Stomach (tissue), 4 donors: ENCODE measurements at regions not wholly inside any gene's neighbourhood (a gene's known extent, or its start where the extent isn't known, plus 50 kb on each side); places are given as distances from the start of the nearest gene placed in this dataset.

Experiments
- CTCF ChIP-seq, 7 experiments: fragments of 450-650 bp in 4 of 7; fragments of 200-600 bp in 3 of 7; sonication (generic) in 3 of 7; IDR thresholded peaks; one replicate each; pipeline ENCODE4 v1.5.1; 2016 to 2019; ENCODE audit warnings: antibody characterized with exemption in 7 of 7, control low read depth in 2 of 7, mild to moderate bottlenecking in 1 of 7
- POLR2A ChIP-seq, 4 donors: fragments of 450-650 bp; IDR thresholded peaks; one replicate each; pipeline ENCODE4 v1.6.1; 2016; ENCODE audit warnings: antibody characterized with exemption in 4 of 4, control low read depth in 2 of 4, mild to moderate bottlenecking in 1 of 4, moderate library complexity in 1 of 4

GRCh38 chr14:98594156-98594555 lies 677.8 kb downstream of the BCL11B start:
- TF ChIP-seq CTCF (IDR thresholded peaks at IDR 0.05), result no peak
- no peak for TF ChIP-seq POLR2A (IDR thresholded peaks at IDR 0.05)
